ENCODE measurements at regions not wholly inside any gene's neighbourhood (a gene's known extent, or its start where the extent isn't known, plus 50 kb on each side); places are given as distances from the start of the nearest gene placed in this dataset.

- no peak for TF ChIP-seq CTCF (IDR thresholded peaks at IDR 0.05; ENCODE audit: low read depth, low read length, missing control alignments)
- no peak overlapping the region for H3K4me3 ChIP-seq (replicated peaks; ENCODE audit: low read depth, low read length)
- no peak for DNase-seq (ENCODE audit: extremely low read depth, low read depth)
These were observed 50.7 kb upstream of the FST start for GRCh38 chr5:53429706-53430105.

GRCh38 chr5:53430618-53431252 is 49.7 kb upstream of the FST start:
- no peak overlapping the region for H3K4me3 ChIP-seq (replicated peaks; ENCODE audit: low read depth, low read length)
- no peak for DNase-seq (ENCODE audit: extremely low read depth, low read depth)
- peak; percentile 52 for TF ChIP-seq CTCF (IDR thresholded peaks at IDR 0.05; ENCODE audit: low read depth, low read length, missing control alignments)
